ENCODE measurements at regions not wholly inside any gene's neighbourhood (a gene's known extent, or its start where the extent isn't known, plus 50 kb on each side); places are given as distances from the start of the nearest gene placed in this dataset.

- H3K27ac ChIP-seq (ENCODE audit: low read length): no peak overlapping the region
- no peak for ATAC-seq (ENCODE audit: insufficient read depth, low read depth)
- H3K9ac ChIP-seq (ENCODE audit: low read depth, low read length): no peak overlapping the region
- H3K36me3 ChIP-seq (ENCODE audit: insufficient read depth, low read length): no peaks in the 10 kb centered on the region
- H3K79me2 ChIP-seq (ENCODE audit: insufficient read depth, low read length): no peaks in the 10 kb centered on the region
- H4K20me1 ChIP-seq (ENCODE audit: insufficient read depth, low read length): no peaks in the 10 kb centered on the region
- no peaks in the 10 kb centered on the region for H3K9me3 ChIP-seq (ENCODE audit: insufficient read depth, low read length, severe bottlenecking)
- H3K27me3 ChIP-seq (ENCODE audit: insufficient read depth, low read length, poor library complexity): no peaks in the 10 kb centered on the region
- H3K4me2 ChIP-seq (ENCODE audit: insufficient read depth, low read length): no peak overlapping the region
- no peaks in the 10 kb centered on the region for H3K4me1 ChIP-seq (ENCODE audit: insufficient read depth, low read length)
- H3K4me3 ChIP-seq (ENCODE audit: low read depth in 1 of 2, low read length in 2 of 2): no peak overlapping the region
- no peak for DNase-seq
- TF ChIP-seq EZH2 (IDR thresholded peaks at IDR 0.05; ENCODE audit: borderline replicate concordance, low read depth, low read length, severe bottlenecking) (no peak), CTCF (IDR thresholded peaks at IDR 0.05; ENCODE audit: borderline replicate concordance, extremely low read depth, low read length, poor library complexity, severe bottlenecking) (no peak)
- H2AFZ ChIP-seq (ENCODE audit: low read depth, low read length): no peak overlapping the region
Observed at GRCh38 chr15:29622637-29623036, 199.6 kb downstream of the TJP1 start.

- DNase-seq (no peak), ATAC-seq (ENCODE audit: insufficient read depth, low read depth) (no peak)
- Histone ChIP-seq H3K9ac (ENCODE audit: low read depth, low read length) (no peak overlapping the region), H3K9me3 (ENCODE audit: insufficient read depth, low read length, severe bottlenecking) (no peaks in the 10 kb centered on the region), H3K79me2 (ENCODE audit: insufficient read depth, low read length) (no peaks in the 10 kb centered on the region), H3K36me3 (ENCODE audit: insufficient read depth, low read length) (no peaks in the 10 kb centered on the region), H2AFZ (ENCODE audit: low read depth, low read length) (no peak overlapping the region), H3K4me2 (ENCODE audit: insufficient read depth, low read length) (no peak overlapping the region), H4K20me1 (ENCODE audit: insufficient read depth, low read length) (no peaks in the 10 kb centered on the region), H3K4me1 (ENCODE audit: insufficient read depth, low read length) (no peaks in the 10 kb centered on the region), H3K27ac (ENCODE audit: low read length) (no peak overlapping the region), H3K27me3 (ENCODE audit: insufficient read depth, low read length, poor library complexity) (no peaks in the 10 kb centered on the region), H3K4me3 (ENCODE audit: low read depth in 1 of 2, low read length in 2 of 2) (no peak overlapping the region)
- no peak for TF ChIP-seq CTCF (IDR thresholded peaks at IDR 0.05; ENCODE audit: borderline replicate concordance, extremely low read depth, low read length, poor library complexity, severe bottlenecking)
- no peak for TF ChIP-seq EZH2 (IDR thresholded peaks at IDR 0.05; ENCODE audit: borderline replicate concordance, low read depth, low read length, severe bottlenecking)
Observed at GRCh38 chr15:29621616-29622015, 200.7 kb downstream of the TJP1 start.

GRCh38 chr15:29618586-29618985 lies 203.7 kb downstream of the TJP1 start:
- Histone ChIP-seq H3K4me3 (ENCODE audit: low read depth in 1 of 2, low read length in 2 of 2) (no peak overlapping the region), H3K79me2 (ENCODE audit: insufficient read depth, low read length) (no peaks in the 10 kb centered on the region), H3K9me3 (ENCODE audit: insufficient read depth, low read length, severe bottlenecking) (no peaks in the 10 kb centered on the region), H3K4me1 (ENCODE audit: insufficient read depth, low read length) (no peaks in the 10 kb centered on the region), H3K27ac (ENCODE audit: low read length) (no peak overlapping the region), H3K27me3 (ENCODE audit: insufficient read depth, low read length, poor library complexity) (no peaks in the 10 kb centered on the region), H2AFZ (ENCODE audit: low read depth, low read length) (no peak overlapping the region), H3K9ac (ENCODE audit: low read depth, low read length) (no peak overlapping the region), H4K20me1 (ENCODE audit: insufficient read depth, low read length) (no peaks in the 10 kb centered on the region), H3K4me2 (ENCODE audit: insufficient read depth, low read length) (no peak overlapping the region), H3K36me3 (ENCODE audit: insufficient read depth, low read length) (no peaks in the 10 kb centered on the region)
- DNase-seq (no peak), ATAC-seq (ENCODE audit: insufficient read depth, low read depth) (no peak)
- TF ChIP-seq CTCF (IDR thresholded peaks at IDR 0.05; ENCODE audit: borderline replicate concordance, extremely low read depth, low read length, poor library complexity, severe bottlenecking) (no peak), EZH2 (IDR thresholded peaks at IDR 0.05; ENCODE audit: borderline replicate concordance, low read depth, low read length, severe bottlenecking) (no peak)

GRCh38 chr15:29616512-29616911 lies 205.8 kb downstream of the TJP1 start:
- no peak overlapping the region for H3K4me3 ChIP-seq (ENCODE audit: low read depth in 1 of 2, low read length in 2 of 2)
- no peak overlapping the region for H3K27ac ChIP-seq (ENCODE audit: low read length)
- no peak for DNase-seq
- TF ChIP-seq EZH2 (IDR thresholded peaks at IDR 0.05; ENCODE audit: borderline replicate concordance, low read depth, low read length, severe bottlenecking) (no peak), CTCF (IDR thresholded peaks at IDR 0.05; ENCODE audit: borderline replicate concordance, extremely low read depth, low read length, poor library complexity, severe bottlenecking) (no peak)
- H3K27me3 ChIP-seq (ENCODE audit: insufficient read depth, low read length, poor library complexity): no peaks in the 10 kb centered on the region
- no peak overlapping the region for H3K9ac ChIP-seq (ENCODE audit: low read depth, low read length)
- no peaks in the 10 kb centered on the region for H3K9me3 ChIP-seq (ENCODE audit: insufficient read depth, low read length, severe bottlenecking)
- ATAC-seq (ENCODE audit: insufficient read depth, low read depth): no peak
- no peak overlapping the region for H2AFZ ChIP-seq (ENCODE audit: low read depth, low read length)
- H3K79me2 ChIP-seq (ENCODE audit: insufficient read depth, low read length): no peaks in the 10 kb centered on the region
- H4K20me1 ChIP-seq (ENCODE audit: insufficient read depth, low read length): no peaks in the 10 kb centered on the region
- no peak overlapping the region for H3K4me2 ChIP-seq (ENCODE audit: insufficient read depth, low read length)
- no peaks in the 10 kb centered on the region for H3K36me3 ChIP-seq (ENCODE audit: insufficient read depth, low read length)
- H3K4me1 ChIP-seq (ENCODE audit: insufficient read depth, low read length): no peaks in the 10 kb centered on the region
